ENCODE measurements at regions not wholly inside any gene's neighbourhood (a gene's known extent, or its start where the extent isn't known, plus 50 kb on each side); places are given as distances from the start of the nearest gene placed in this dataset.

DNA sequence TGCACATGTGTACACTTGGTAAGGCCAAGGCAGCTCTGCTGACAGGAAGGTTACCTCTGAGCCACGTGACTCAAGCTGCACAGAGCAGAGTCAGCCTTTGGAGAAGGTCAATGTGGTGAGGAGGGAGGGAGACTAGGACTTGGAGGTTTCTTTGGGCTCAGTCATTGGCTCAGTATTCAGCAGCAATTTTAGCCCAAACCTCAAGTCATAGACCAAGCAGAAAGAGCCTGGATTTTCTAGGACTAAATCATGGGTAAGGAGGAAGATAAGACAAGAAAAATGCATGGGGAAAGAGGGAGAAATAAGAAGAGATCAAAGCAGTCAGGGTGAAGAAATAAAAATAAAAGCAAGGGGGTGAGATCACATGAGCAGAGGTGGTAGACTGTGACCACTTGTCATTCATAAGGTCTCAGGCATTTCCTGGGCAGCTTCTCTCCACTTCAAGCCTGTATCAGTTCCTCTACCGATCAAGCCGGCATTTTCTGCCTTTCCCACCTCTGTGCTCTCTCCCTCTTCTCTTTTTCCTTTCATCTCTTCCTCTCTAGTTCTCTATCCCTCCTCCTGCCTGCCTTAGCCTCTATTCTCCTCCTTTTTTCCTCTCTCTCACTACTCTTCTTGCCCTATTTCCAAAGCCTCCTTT, 51.7 kb upstream of the DUSP10 start:
- no peak for DNase-seq (ENCODE audit: low spot score)

DNA sequence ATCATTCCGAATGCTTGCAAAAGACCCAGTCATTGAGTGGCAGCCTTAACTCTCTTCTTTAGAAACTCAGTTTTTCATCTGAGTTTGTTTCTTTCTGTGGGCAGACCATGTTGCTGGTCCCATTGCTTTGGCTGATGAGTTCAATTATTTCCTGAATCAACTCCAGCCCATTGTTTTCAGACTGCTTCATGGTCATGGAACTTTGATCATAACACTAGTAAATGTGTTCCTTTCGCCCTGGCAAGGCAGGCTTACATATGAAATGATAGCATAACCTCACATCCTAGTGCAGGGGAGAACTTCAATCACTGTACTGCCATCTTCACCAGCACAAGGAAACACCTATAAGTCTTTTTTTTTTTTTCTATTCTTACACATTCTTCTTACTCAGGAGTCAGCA, 50.0 kb upstream of the DUSP10 start:
- DNase-seq (ENCODE audit: low spot score) = no peak

Measured in A172 (cell line).